ENCODE measurements at regions not wholly inside any gene's neighbourhood (a gene's known extent, or its start where the extent isn't known, plus 50 kb on each side); places are given as distances from the start of the nearest gene placed in this dataset.

- H3K9me3 ChIP-seq (replicated peaks; ENCODE audit: control insufficient read depth, insufficient read depth, low read depth, low read length) = no peaks in the 10 kb centered on the region
- POLR2A ChIA-PET = no interaction called here
- no peak overlapping the region for H3K9ac ChIP-seq (ENCODE audit: insufficient read depth in 1 of 2, low read depth in 2 of 2, low read length in 2 of 2)
- H3K4me1 ChIP-seq (replicated peaks in 1 of 2; ENCODE audit: control insufficient read depth in 2 of 2, insufficient read depth in 2 of 2, low read length in 2 of 2) = no peaks in the 10 kb centered on the region
- no peak overlapping the region for H3K4me3 ChIP-seq
- no peak overlapping the region for H3K27ac ChIP-seq (ENCODE audit: extremely low read depth, low read depth, low read length)
- H3K27me3 ChIP-seq (ENCODE audit: control insufficient read depth in 2 of 2, insufficient read depth in 2 of 2, low read length in 2 of 2) = no peaks in the 10 kb centered on the region
- no peaks in the 10 kb centered on the region for H3K9me1 ChIP-seq (ENCODE audit: control insufficient read depth, insufficient read depth, low read length)
- 0% methylated on average over 3 of the region's 3 CpGs for WGBS (ENCODE audit: insufficient coverage, low coverage, missing lambda C conversion rate)
- BruUV-seq (replicated peaks) = no TSS peak
- intact Hi-C loops (cut with micrococcal nuclease) (no loop called here), in situ Hi-C loops (cut with MboI) (no loop called here)
- CTCF ChIA-PET (ENCODE audit: low intra/inter-chr PET ratio) = no interaction called here
- H2AFZ ChIP-seq (ENCODE audit: low read depth, low read length) = no peak overlapping the region
- FAIRE-seq (no peak), DNase-seq (ENCODE audit: extremely low read depth in 1 of 4, low spot score in 3 of 4) (no peak), ATAC-seq (no peak)
- no peak overlapping the region for H3K4me2 ChIP-seq (ENCODE audit: insufficient read depth, low read length)
- H3K36me3 ChIP-seq (ENCODE audit: control insufficient read depth, insufficient read depth, low read length) = no peaks in the 10 kb centered on the region
- no peaks in the 10 kb centered on the region for H4K20me1 ChIP-seq (replicated peaks; ENCODE audit: control insufficient read depth, insufficient read depth, low read length)
- no peaks in the 10 kb centered on the region for H3K79me2 ChIP-seq (ENCODE audit: control insufficient read depth, insufficient read depth, low read length)
- TF ChIP-seq ZNF384 (IDR thresholded peaks at IDR 0.05; ENCODE audit: low read depth, low read length) (no peak), ZNF589 (CRISPR knock-in tag; IDR thresholded peaks at IDR 0.05; ENCODE audit: low read depth) (no peak), HNRNPLL (IDR thresholded peaks at IDR 0.05; ENCODE audit: low read depth, low read length, poor library complexity, severe bottlenecking) (no peak), ZNF263 (CRISPR knock-in tag; IDR thresholded peaks at IDR 0.05; ENCODE audit: borderline replicate concordance) (no peak), MIER1 (IDR thresholded peaks at IDR 0.05; ENCODE audit: low read depth) (no peak), MAZ (CRISPR knock-in tag; conservative IDR thresholded peaks at IDR 0.05 in 1 of 2, IDR thresholded peaks at IDR 0.05 in 1 of 2) (no peak), ETV1 (tag; conservative IDR thresholded peaks at IDR 0.05; ENCODE audit: low read depth) (no peak), RBM39 (optimal IDR thresholded peaks at IDR 0.05; ENCODE audit: low read depth, low read length) (no peak), NUFIP1 (IDR thresholded peaks at IDR 0.05; ENCODE audit: partially characterized antibody) (no peak), SIN3B (IDR thresholded peaks at IDR 0.05; ENCODE audit: low read depth) (no peak), XRCC4 (IDR thresholded peaks at IDR 0.05; ENCODE audit: extremely low read depth, insufficient read depth, insufficient read length) (no peak), SRSF7 (optimal IDR thresholded peaks at IDR 0.05; ENCODE audit: low read depth, low read length) (no peak), ZNF785 (CRISPR knock-in tag; IDR thresholded peaks at IDR 0.05) (no peak), HEY1 (CRISPR knock-in tag; IDR thresholded peaks at IDR 0.05; ENCODE audit: borderline replicate concordance) (no peak), NR3C1 (CRISPR knock-in tag; IDR thresholded peaks at IDR 0.05) (no peak), NCOA1 (IDR thresholded peaks at IDR 0.05; ENCODE audit: low read depth) (no peak), PTBP1 (IDR thresholded peaks at IDR 0.05; ENCODE audit: low read depth, low read length) (no peak), KLF16 (IDR thresholded peaks at IDR 0.05) (no peak), NONO (IDR thresholded peaks at IDR 0.05; ENCODE audit: low read depth in 2 of 2, low read length in 1 of 2) (no peak)
Measured at GRCh38 chr13:74629985-74630384, 495.8 kb upstream of the KLF12 start.

All from K562 (cell line).